Stimulated activated CD4-positive, alpha-beta T cell treated with anti-CD3 and anti-CD28 coated beads, Interleukin-15, amount 100 ng/mL, for 48 hours (primary cell): ENCODE measurements at regions not wholly inside any gene's neighbourhood (a gene's known extent, or its start where the extent isn't known, plus 50 kb on each side); places are given as distances from the start of the nearest gene placed in this dataset.
"Not testable (repeated sequence)": the region's sequence is repeated elsewhere in the genome, so short reads cannot be mapped to it uniquely, and the experiment has no call there.

Source experiments
- DNase-seq, 2 donors: peaks; one replicate each; pipeline ENCODE4 v3.0.0-alpha.2; 2020; ENCODE audit warnings: low read depth in 2 of 2

DNA sequence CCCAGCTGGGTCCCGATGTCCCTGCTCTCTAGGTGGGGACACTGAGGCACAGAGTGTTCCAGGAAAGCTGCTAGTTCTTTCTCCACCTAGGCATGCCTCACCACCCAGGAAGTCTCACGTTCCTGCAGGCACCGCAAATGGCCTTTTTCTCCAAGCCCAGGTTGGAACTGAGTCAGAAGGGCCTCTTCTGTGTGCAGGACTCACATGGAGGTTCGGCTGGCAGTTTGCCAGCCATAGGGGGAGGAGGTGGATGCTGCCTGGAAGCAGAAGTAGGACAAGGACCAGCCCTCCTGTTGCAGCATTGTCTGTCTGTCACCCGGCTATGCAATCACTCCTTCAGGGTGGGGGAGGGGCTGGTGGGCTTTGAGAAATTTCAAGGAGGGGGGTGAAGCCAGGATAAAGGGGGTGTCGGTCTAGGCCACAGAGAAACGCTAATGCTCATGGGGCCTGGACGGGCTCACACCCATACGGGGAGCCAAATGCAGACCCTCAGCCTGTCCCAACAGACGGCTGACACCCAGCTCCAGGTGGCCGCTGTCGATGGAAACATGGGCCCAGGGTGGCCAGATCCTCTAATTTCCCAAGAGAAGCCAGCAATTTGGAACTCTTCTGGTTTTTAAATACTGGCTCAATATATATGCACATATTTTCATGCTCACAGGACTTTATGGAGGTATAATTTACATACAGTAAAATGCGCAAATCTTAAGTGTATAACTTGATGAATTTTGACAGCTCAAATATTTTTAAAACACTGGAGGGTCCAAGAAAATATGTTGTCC lies 120.5 kb downstream of the PHETA1 start:
- DNase-seq = no peak

DNA sequence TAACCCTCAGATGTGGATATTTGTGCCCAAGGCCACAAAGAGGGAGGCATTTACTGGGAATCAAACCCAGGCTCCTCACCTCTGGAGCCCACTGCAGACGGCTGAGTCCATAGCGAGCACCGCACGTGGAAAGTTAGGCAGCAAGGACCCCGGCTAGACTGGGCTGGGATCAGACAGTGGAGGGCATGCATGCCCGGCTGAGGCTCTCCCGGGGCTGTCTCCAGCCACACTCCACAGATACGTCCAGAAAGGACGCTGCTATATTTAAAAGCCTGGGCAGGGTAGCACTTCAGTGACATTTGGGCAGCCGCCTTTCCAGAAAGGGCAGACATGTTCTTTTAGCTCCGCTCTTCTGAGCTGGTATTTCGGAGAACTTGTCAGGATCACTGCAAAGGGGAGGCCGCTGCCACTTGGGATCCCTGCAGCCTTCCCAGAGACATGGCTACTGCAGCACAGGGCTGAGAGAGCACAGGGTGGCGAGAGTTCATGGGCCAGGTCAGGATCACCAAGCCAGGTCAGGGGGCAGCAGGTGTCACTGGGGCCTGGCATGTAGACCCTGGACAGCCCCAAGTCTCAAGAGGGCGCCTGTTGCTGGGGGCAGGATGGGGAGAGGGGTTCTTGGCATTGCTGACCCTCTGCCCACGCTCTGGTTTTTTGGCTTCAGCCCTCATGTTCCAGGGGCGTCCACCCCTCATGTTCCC lies 121.7 kb downstream of the PHETA1 start:
- no peak for DNase-seq

DNA sequence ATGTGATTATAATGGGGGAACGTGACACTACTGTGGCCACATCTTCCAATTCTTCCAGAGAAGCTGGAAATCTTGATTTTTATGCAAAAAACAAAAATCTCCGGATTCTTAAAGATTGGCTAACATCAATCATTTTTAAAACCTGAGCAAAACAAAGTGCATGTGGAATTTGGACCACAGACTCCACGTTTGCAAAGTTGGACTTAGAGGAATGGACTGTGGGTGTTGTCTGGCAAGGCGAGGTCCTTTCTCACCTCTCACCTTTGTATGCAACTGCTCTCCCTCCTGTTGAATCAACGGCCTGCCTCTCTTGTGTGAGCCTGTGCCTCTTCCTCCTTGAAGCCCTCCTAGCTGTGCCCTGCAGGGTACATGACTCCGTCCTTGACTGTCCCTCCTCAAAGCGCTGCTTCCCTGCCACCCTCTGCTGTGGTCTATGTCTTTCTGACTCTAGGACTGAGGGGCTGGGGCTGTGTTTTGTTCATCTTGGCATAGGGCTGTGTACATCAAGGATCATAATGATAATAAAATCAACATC lies 122.4 kb downstream of the PHETA1 start:
- DNase-seq = no peak

DNA sequence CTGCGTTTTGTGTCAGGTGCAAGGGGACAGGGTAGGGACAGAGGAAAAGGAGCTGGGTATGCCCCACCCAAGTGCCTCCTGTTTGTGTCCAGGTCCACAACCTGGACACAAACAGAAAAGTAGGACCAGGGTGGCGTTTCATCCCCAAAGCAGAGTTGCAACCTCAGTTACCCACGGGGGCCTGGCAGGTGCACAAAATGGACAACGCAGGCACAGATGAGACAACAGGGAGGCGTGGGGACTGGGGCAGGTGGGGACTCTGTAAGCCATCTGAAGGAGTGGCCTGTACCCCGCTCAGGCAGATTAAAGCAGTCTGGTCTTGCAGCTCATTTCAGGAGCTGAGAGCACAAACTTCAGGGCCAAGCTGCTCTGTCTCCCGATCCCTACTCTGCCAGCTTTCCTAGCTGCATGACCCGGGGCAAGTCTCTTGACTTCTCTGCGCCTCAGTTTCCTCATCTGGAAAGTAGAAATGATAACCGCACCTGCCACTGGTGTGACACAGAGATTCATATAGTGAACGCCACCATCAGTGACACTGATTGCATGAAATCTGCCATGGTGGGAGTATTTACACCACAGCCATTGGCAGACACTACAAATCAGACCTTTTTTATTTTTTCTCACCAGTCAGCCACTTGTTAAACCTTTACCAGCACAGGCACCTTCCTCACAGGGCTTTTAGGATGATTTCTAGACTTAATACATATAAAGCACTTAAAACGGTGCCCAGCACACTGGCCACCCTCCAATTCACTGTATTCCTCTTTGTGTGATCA lies 123.0 kb downstream of the PHETA1 start:
- no peak for DNase-seq

DNA sequence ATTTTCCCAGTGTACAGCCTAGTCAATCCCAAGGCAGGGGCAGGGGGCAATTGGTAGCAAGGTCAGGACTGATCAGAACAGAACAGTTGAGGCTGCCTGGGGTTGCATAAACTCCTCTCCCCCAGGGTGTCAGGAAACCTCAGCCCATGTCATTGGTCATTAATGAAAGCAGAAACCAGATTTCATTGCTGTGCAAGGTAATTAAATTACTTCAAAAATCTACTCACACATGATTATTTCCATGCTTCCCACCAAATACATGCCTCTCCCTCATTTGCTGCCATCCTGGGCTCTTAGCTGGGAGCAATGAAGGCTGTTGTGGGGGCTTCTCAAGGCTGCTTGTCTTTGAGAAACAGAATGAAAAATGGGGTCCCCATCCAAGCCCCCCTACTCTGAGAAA lies 124.2 kb downstream of the PHETA1 start:
- no peak for DNase-seq

DNA sequence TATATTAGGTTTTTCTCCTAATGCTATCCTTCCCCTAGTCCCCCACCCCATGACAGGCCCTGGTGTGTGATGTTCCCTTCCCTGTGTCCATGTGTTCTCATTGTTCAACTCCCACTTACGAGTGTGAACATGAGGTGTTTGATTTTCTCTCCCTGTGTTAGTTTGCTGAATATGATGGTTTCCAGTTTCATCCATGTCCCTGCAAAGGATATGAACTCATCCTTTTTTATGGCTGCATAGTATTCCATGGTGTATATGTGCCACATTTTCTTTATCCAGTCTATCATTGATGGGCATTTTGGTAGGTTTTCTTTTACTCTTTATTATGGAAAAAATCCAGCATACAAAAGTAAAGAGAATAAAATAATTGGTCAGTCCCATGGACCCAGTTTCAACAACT lies 126.1 kb downstream of the PHETA1 start:
- not testable (repeated sequence) for DNase-seq

DNA sequence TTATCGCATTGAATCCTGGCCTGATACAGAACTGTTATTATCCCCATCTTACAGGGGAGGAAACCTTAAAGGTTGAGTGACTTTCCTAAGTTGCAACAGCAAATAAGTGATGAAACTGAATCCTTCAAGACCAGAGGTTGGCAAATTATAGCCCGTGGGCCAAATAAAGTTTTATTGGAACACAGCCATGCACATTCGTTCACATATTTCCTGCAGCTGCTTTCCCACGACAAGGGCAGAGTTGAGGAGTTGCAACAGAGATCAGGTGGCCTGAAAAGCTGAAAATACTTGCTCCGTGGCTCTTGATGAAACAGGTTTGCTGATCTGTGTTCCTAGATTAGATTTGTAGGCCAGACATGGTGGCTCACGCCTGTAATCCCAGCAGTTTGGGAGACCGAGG lies 126.7 kb downstream of the PHETA1 start:
- DNase-seq = no peak

DNA sequence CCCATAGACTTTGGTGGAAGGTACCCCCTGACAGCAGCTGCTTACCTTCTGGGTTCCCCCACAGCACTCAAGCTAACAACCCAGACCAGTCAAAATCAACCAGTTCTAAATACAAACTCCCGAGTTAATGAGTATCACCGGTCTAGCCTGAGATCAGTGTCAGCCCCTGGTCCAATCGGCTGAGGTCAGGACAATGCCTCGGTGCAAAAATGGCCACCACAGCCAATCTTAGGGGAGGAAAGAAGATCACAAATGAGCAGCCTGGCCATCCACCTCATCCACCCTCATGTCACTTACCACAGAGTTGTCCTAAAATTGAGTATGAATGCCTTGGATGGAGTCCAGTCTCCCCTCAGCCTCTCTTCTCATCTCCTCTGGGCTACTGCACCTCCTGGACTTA lies 128.5 kb downstream of the PHETA1 start:
- no peak for DNase-seq

DNA sequence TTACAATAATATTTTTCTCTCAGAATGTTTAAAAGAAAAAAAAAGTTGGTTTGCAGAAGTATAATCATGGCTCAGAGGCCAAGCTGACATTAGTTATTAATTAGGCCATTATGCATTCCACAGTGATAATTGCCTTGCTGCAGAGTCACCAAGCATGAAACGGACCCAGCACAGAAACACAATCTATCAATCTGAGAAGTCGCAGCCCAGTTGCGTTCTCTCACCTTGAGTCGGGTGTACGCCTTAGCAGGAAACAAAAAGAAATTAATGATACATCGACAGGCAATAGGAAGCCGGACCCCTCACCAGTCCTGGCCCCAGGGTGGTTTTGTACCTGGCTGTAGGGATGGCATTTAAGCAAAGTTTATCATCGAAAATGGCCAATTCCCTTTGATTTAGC lies 129.7 kb downstream of the PHETA1 start:
- DNase-seq = no peak

DNA sequence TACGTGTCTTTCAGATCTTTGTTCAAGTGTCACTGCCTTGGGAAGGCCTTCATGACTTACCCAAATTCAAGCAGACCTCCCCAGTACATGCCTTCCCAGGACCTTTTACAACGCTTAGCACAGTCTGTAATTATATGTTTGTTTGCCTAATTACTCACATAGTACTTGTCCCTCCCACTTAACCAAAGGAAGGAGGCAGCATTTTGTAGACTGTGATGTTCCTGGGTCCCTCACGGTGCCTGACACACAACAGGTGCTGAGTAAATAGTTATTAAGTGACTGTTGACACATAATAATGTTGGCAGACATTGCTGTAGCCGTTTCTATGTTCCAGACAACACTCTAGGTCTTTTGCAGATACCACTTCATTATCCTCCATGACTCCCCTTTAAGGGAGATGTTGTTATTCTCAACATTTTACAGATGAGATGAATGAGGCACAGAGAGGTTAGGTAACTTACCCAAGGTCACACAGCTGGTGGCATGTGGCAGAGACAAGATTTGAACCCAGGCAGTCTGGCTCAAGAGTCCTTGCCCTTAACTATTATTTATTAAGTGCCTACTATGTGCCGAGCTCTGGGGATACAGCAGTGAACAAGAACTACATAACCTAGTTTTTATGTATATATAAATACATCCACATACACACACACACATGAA lies 130.7 kb downstream of the PHETA1 start:
- DNase-seq = no peak

DNA sequence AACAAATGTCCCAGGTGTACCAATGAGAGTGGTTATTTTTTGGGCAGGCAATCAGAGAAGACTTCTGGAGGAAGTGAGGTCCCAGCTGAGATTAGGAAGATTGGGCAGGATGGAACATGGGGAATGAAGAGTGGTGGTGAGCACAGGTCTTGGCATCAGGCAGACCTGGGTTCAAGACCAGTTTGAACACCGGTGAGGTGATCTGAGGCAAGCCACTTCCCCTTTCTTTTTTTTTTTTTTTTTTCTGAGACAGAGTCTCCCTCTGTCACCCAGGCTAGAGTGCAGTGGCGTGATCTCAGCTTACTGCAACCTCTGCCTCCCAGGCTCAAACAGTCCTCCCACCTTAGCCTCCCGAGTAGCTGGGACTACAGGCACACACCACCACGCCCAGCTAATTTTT lies 134.4 kb downstream of the PHETA1 start:
- not testable (repeated sequence) for DNase-seq

DNA sequence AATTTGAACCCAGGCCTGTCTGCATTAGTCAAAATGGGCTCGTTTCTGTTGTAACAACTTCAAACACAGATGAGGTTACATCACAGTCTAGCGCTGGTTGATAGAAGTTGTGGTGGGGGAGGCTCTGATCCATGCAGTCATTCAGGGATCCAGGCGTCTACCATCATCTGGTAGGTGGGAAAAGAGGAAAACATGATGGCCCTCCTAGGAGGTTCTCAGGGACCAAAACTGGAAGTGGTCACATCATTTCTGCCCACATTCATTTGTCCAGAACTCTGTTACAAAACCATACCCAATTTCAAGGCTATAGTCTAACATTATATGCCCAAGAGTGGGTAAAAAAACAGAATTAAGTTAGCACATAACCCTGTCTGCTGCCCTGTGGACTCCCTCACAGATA lies 135.1 kb downstream of the PHETA1 start:
- DNase-seq = no peak

DNA sequence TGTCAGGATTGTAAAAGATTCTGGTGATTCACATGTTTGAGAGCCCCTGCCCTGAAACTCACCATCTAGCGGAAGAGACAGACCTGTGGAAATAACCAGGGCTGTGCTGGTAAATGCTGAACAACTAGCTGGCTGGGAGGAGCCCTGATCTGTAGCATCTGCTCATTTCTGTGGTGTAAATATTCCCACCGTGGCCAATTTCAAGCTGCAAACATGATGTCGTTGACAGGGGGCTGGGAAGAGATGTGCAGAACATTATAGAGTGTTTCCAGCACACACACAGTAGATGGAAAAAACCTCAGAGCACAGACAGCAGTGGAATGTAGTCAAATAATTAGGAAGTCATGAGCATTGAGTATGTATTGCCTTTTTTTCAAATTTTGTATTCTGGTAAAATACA lies 138.2 kb downstream of the PHETA1 start:
- no peak for DNase-seq

DNA sequence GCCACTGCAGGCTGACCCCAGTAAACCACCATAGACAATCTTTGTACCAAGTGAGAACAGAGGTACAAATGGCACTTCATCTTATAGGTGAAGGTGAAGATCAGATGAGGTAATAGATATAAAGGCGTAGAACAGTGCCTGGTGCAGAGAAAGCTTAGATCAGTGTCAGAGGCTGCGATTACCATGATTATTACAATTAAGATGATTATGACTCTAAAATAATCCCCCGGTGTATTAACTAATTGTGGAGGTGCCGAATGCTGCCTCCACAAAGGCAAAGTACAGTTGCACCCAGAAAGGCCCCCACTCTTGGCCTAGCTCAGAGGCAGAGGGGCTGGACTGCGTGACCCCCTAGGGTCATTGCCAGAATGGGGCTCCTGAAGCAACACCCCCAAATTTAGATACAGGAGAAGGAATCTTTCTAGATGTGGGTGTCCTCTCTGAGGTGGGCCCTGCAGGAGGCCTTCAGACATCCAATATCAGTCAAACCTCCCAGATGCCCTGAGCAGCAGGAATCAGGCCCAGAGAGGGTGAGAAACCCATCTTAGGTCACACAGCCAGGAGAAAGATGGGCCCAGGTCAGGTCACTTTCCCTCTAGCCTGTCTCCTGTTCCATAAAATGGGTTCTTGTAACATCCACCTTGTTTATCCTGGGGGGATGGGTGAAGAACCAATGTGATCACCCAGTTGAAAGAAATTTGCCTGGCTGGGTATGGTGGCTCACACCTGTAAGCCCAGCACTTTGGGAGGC lies 139.8 kb downstream of the PHETA1 start:
- DNase-seq = no peak

DNA sequence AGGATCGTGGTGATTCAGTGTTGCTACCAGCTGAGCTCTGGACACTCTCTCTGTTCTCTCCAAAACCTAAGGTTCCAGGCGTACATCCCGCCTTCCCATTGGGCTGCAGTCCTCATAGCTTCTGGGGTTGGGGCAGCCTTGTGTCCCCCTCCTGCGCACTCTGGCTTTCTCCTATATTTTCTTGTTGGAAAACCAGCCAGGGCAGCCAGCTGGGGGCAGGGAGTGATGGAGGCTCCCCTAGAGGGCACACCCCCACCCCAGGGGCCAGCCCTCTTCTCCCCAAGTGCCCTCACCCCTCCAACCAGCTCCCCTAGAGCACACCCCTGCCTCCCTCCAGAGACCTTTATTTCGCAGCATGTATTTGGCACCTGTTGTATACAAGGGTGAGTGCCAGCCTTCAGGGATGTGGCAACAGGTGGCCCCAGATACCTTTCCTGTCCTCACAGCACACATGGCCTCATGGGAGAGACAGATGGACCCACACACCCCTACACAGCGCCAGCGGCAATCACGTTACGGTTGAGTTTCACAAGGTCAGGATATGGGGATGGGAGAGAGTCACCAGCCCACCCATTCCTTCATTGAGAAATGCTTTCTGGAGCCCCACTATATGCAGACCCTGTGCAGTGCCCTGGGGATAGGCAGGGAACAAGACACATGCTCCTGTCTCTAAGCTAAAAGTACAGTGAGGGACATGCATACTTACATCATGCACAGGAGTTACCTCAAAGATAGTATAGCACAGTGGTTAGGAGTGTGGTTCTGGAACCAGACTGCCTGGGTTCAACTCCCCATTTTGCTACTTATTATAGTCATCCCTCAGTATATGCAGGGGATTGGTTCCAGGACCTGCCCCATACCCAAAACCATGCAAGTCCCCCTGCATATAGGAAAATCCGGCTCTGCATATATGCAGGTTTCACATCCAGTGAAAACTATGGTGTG lies 141.1 kb downstream of the PHETA1 start:
- DNase-seq = no peak

DNA sequence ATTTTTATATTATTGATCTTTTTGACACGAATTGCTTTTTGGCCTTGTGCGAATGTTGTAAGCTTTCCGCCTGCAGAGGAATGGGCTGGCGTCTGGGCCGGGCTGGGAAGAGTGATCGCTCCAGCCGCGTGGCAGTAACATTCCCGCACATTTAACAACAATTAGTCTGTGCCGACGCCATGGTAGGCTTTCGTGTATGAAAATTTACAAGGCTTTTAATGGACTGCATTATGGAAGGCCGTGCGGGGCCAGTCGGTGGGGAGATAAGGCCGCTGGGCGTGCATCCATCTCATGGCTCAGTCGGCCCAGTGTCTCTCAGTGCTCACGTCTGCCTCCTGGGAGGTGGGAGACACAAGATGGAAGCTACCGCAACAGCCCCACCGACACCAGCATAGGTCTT lies 142.2 kb downstream of the PHETA1 start:
- no peak for DNase-seq

DNA sequence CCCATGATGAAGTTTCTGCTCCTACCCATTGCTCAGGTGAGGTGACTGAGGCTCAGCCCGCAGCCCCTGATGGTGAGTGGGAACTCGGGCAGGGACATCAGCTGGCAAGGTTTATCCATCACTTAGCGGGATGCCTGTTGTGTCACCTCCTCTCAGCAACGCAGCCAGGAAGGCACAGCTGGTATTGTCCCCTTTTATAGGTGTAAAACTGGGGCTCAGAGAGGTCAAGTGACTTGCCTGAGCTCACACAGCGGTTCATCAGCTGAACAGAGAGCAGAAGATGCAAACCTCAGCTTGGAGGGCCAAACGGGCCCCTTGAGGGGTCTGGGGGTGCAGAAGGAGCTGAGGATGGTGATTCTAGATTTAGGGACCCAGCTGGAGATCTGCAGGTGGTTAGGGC lies 143.6 kb downstream of the PHETA1 start:
- DNase-seq = no peak

DNA sequence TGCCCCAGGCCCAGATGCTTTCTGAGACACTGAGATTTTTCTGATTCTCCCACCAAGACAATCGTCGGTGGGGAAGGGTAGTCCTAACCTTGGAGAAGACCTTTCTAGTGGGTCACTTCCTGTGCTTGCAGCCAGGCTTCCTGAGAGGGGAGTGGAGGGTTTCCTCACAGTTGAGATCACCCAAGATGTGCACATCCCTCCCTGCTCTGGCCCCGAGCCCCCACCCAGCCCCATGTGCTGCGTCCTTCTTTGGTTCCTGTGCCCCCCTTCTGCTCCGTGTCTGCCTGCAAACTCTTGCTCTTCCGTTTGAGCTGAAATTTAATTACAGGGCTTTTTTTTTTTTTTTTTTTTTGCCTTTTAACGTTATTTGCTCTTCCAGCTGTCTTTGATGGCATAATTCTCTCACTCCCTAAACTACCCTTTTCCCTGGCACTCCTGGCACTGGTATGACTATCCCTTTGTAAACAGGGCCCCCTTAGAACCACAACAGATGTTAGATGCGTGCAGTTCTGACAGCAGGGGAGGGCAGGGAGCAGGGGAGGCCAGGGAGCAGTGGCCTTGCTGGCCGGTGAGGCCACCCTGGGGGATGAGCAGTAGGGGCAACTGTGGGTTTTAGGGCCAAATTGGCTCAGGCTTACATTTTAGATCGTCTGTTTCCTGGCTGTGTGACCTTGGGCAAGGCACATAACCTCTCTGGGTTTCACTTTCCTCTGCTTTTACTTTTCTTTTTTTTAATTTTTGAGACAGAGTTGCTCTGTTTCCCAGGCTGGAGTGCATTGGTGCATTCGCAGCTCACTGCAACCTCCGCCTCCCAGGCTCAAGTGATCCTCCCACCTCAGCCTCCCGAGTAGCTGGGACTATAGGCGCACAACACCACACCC lies 144.5 kb downstream of the PHETA1 start:
- DNase-seq = no peak

DNA sequence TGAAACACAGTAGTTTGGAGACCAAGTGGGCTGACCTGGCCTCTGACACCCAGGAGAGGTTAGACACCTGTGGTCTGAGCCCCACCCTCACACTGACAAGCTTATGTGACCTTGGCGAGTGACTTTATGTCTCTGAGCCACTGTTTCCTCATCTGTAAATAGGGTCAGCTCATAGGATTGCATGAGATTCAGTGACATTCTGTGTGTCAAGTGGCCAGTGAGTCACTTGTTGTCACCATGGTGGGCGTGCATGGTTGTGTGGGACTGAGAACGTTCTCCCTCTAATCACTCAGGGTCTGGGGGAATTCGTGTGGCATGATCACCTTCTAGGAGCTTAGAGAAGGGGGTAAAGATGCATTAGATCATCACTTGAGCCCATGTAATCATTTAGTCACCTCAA lies 146.4 kb downstream of the PHETA1 start:
- no peak for DNase-seq
